ENCODE measurements at regions not wholly inside any gene's neighbourhood (a gene's known extent, or its start where the extent isn't known, plus 50 kb on each side); places are given as distances from the start of the nearest gene placed in this dataset.

GRCh38 chr14:97306760-97307246 is 509.6 kb downstream of the VRK1 start:
- TF ChIP-seq POLR2AphosphoS5 (IDR thresholded peaks at IDR 0.05), result no peak
- TF ChIP-seq CTCF (IDR thresholded peaks at IDR 0.05), result no peak
- no peak for TF ChIP-seq POLR2A (IDR thresholded peaks at IDR 0.05; ENCODE audit: low read depth)
